ENCODE measurements at regions not wholly inside any gene's neighbourhood (a gene's known extent, or its start where the extent isn't known, plus 50 kb on each side); places are given as distances from the start of the nearest gene placed in this dataset.

- Histone ChIP-seq H3K27ac (ENCODE audit: extremely low read length, insufficient read depth, low read length) (no peak overlapping the region), H3K9me3 (ENCODE audit: low read length) (no peaks in the 10 kb centered on the region), H3K4me3 (replicated peaks in 1 of 3; ENCODE audit: insufficient read depth in 1 of 3, low read depth in 2 of 3, low read length in 3 of 3) (no peak overlapping the region), H3K4me1 (ENCODE audit: insufficient read depth, low read length) (no peaks in the 10 kb centered on the region), H3K79me2 (ENCODE audit: insufficient read depth, low read length) (no peaks in the 10 kb centered on the region), H3K27me3 (ENCODE audit: control insufficient read depth in 1 of 2, insufficient read depth in 2 of 2, low read length in 2 of 2) (no peaks in the 10 kb centered on the region), H3K36me3 (replicated peaks in 1 of 2; ENCODE audit: control insufficient read depth in 1 of 2, insufficient read depth in 2 of 2, low read length in 2 of 2) (no peaks in the 10 kb centered on the region), H4K20me1 (ENCODE audit: insufficient read depth, low read length) (no peaks in the 10 kb centered on the region), H3K9ac (ENCODE audit: insufficient read depth, low read depth, low read length) (no peak overlapping the region), H3K4me2 (ENCODE audit: low read depth, low read length) (no peak overlapping the region), H2AFZ (ENCODE audit: low read length) (no peak overlapping the region)
- no peak for ATAC-seq
- TF ChIP-seq MAFK (conservative IDR thresholded peaks at IDR 0.05 in 1 of 2, IDR thresholded peaks at IDR 0.05 in 1 of 2; ENCODE audit: low read length in 2 of 2): peak; percentile 7 to 44; a peak in 2 of 4 replicates
- TF ChIP-seq NFE2L2 (IDR thresholded peaks at IDR 0.05; ENCODE audit: low read length): peak; percentile 51
- TF ChIP-seq RNF2 (conservative IDR thresholded peaks at IDR 0.05; ENCODE audit: low read depth): no peak
- in situ Hi-C loops (cut with HindIII; ENCODE audit: extremely low pct_ligation_motif_present, low pct_unique_long_range_greater_than_20kb): no loop called here
- POLR2A ChIA-PET: no interaction called here
- CTCF ChIA-PET (ENCODE audit: low intra/inter-chr PET ratio, low total read pairs): no interaction called here
- DNase-seq (ENCODE audit: low spot score): no peak
- no TSS peak for BruUV-seq (replicated peaks)
- WGBS (ENCODE audit: low lambda C conversion rate): 0% methylated on average over 2 of the region's 2 CpGs
- intact Hi-C loops (cut with micrococcal nuclease; ENCODE audit: unreplicated experiment): no loop called here
- no peak for FAIRE-seq
Measured at GRCh38 chr10:42419789-42420188, 218.6 kb downstream of the ZNF33B start.

GRCh38 chr10:42380926-42381547 is 257.3 kb downstream of the ZNF33B start:
- Histone ChIP-seq H3K27ac (ENCODE audit: extremely low read length, insufficient read depth, low read length) (no peak overlapping the region), H3K4me1 (ENCODE audit: insufficient read depth, low read length) (no peaks in the 10 kb centered on the region), H3K4me2 (ENCODE audit: low read depth, low read length) (no peak overlapping the region), H4K20me1 (ENCODE audit: insufficient read depth, low read length) (no peaks in the 10 kb centered on the region), H2AFZ (ENCODE audit: low read length) (no peak overlapping the region), H3K4me3 (replicated peaks in 1 of 3; ENCODE audit: insufficient read depth in 1 of 3, low read depth in 2 of 3, low read length in 3 of 3) (no peak overlapping the region), H3K9ac (ENCODE audit: insufficient read depth, low read depth, low read length) (no peak overlapping the region), H3K79me2 (ENCODE audit: insufficient read depth, low read length) (no peaks in the 10 kb centered on the region), H3K27me3 (ENCODE audit: control insufficient read depth in 1 of 2, insufficient read depth in 2 of 2, low read length in 2 of 2) (no peaks in the 10 kb centered on the region), H3K36me3 (replicated peaks in 1 of 2; ENCODE audit: control insufficient read depth in 1 of 2, insufficient read depth in 2 of 2, low read length in 2 of 2) (no peaks in the 10 kb centered on the region), H3K9me3 (ENCODE audit: low read length) (peaks cover 28% of the 10 kb centered on the region; the same call in 1 of the 2 replicates)
- 54% methylated on average over 7 of the region's 7 CpGs for WGBS (ENCODE audit: low lambda C conversion rate)
- in situ Hi-C loops (cut with HindIII; ENCODE audit: extremely low pct_ligation_motif_present, low pct_unique_long_range_greater_than_20kb): no loop called here
- ATAC-seq (no peak), DNase-seq (ENCODE audit: low spot score) (no peak), FAIRE-seq (no peak)
- CTCF ChIA-PET (ENCODE audit: low intra/inter-chr PET ratio, low total read pairs): no interaction called here
- POLR2A ChIA-PET: no interaction called here
- TF ChIP-seq ZNF101 (CRISPR knock-in tag; IDR thresholded peaks at IDR 0.05; ENCODE audit: borderline replicate concordance, low read depth) (no peak), FOXA1 (IDR thresholded peaks at IDR 0.05) (peak; percentile 69; the same call in 1 of the 2 replicates), FOXA1 (CRISPR knock-in tag; IDR thresholded peaks at IDR 0.05) (no peak), CTCF (CRISPR knock-in tag; IDR thresholded peaks at IDR 0.05) (no peak), ZNF367 (CRISPR knock-in tag; IDR thresholded peaks at IDR 0.05; ENCODE audit: borderline replicate concordance) (no peak)
- BruUV-seq (replicated peaks): no TSS peak
- intact Hi-C loops (cut with micrococcal nuclease; ENCODE audit: unreplicated experiment): no loop called here
